ENCODE measurements at regions not wholly inside any gene's neighbourhood (a gene's known extent, or its start where the extent isn't known, plus 50 kb on each side); places are given as distances from the start of the nearest gene placed in this dataset.
A peak's percentile ranks its signal among the peaks of the same experiment; 100 is the strongest.
"Not testable (repeated sequence)": the region's sequence is repeated elsewhere in the genome, so short reads cannot be mapped to it uniquely, and the experiment has no call there.

GRCh38 chr16:61002479-61003204 lies 1033.6 kb downstream of the CDH8 start:
- DNase-seq (ENCODE audit: low read depth in 2 of 2), result no peak

- DNase-seq (ENCODE audit: low read depth in 2 of 2), result no peak
Measured at GRCh38 chr16:60991886-60992285, 1044.4 kb downstream of the CDH8 start.

- no peak for DNase-seq (ENCODE audit: low read depth in 2 of 2)
Measured at GRCh38 chr16:60989592-60989991, 1046.6 kb downstream of the CDH8 start.

- no peak for DNase-seq (ENCODE audit: low read depth in 2 of 2)
Measured at GRCh38 chr16:60979119-60979518, 1057.1 kb downstream of the CDH8 start.

GRCh38 chr16:60949800-60950199 lies 1086.4 kb downstream of the CDH8 start:
- no peak for DNase-seq (ENCODE audit: low read depth in 2 of 2)

- peak in 1 of 2 donors; percentile 5 for DNase-seq (ENCODE audit: low read depth in 2 of 2)
Measured at GRCh38 chr16:60945225-60945624, 1091.0 kb downstream of the CDH8 start.

- not testable (repeated sequence) for DNase-seq (ENCODE audit: low read depth in 2 of 2)
Measured at GRCh38 chr16:60936189-60936588, 1100.0 kb downstream of the CDH8 start.

GRCh38 chr16:60932600-60932999 lies 1103.6 kb downstream of the CDH8 start:
- no peak for DNase-seq (ENCODE audit: low read depth in 2 of 2)

GRCh38 chr16:60930291-60930690 lies 1105.9 kb downstream of the CDH8 start:
- no peak for DNase-seq (ENCODE audit: low read depth in 2 of 2)

GRCh38 chr16:60922920-60923319 lies 1113.3 kb downstream of the CDH8 start:
- DNase-seq (ENCODE audit: low read depth in 2 of 2), result no peak

GRCh38 chr16:60914334-60914733 lies 1121.9 kb downstream of the CDH8 start:
- DNase-seq (ENCODE audit: low read depth in 2 of 2), result no peak

GRCh38 chr16:60907645-60908044 lies 1128.6 kb downstream of the CDH8 start:
- DNase-seq (ENCODE audit: low read depth in 2 of 2), result no peak

GRCh38 chr16:60905811-60906210 lies 1130.4 kb downstream of the CDH8 start:
- no peak for DNase-seq (ENCODE audit: low read depth in 2 of 2)

- no peak for DNase-seq (ENCODE audit: low read depth in 2 of 2)
Measured at GRCh38 chr16:60902114-60902513, 1134.1 kb downstream of the CDH8 start.

- DNase-seq (ENCODE audit: low read depth in 2 of 2), result no peak
Measured at GRCh38 chr16:60882816-60883215, 1153.4 kb downstream of the CDH8 start.

- DNase-seq (ENCODE audit: low read depth in 2 of 2), result no peak
Measured at GRCh38 chr16:60852635-60853034, 1183.6 kb downstream of the CDH8 start.

- DNase-seq (ENCODE audit: low read depth in 2 of 2), result no peak
Measured at GRCh38 chr16:60821661-60822060, 1214.6 kb downstream of the CDH8 start.

GRCh38 chr16:60820361-60820760 lies 1215.9 kb downstream of the CDH8 start:
- DNase-seq (ENCODE audit: low read depth in 2 of 2), result no peak

- no peak for DNase-seq (ENCODE audit: low read depth in 2 of 2)
Measured at GRCh38 chr16:60818465-60818864, 1217.8 kb downstream of the CDH8 start.

- DNase-seq (ENCODE audit: low read depth in 2 of 2), result no peak
Measured at GRCh38 chr16:60816461-60816860, 1219.8 kb downstream of the CDH8 start.

GRCh38 chr16:60815865-60816264 lies 1220.4 kb downstream of the CDH8 start:
- DNase-seq (ENCODE audit: low read depth in 2 of 2), result no peak

- DNase-seq (ENCODE audit: low read depth in 2 of 2), result no peak
Measured at GRCh38 chr16:60815033-60815432, 1221.2 kb downstream of the CDH8 start.

GRCh38 chr16:60811657-60812056 lies 1224.6 kb downstream of the CDH8 start:
- DNase-seq (ENCODE audit: low read depth in 2 of 2), result no peak
